ENCODE measurements at regions not wholly inside any gene's neighbourhood (a gene's known extent, or its start where the extent isn't known, plus 50 kb on each side); places are given as distances from the start of the nearest gene placed in this dataset.

DNA sequence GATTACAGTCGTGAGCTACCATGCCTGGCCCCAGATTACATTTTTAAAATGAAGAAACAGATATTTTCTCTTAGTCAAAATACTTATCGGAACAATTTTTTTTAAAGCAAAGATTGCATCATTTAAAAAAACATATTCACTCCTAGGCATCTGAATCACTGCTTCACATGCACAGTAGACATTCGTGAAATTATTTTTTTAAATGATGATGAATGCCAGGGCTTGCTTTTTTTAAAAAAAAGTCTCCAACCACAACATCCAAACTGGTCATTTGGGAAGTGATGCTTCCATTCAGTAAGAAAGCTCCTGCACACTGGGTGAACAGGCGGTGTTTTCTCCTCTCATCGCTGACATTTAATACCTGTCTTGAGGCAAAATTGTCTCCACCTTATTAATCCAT is 223.0 kb upstream of the DMRT1 start:
- TF ChIP-seq CTCF (IDR thresholded peaks at IDR 0.05) (no peak), POLR2AphosphoS5 (IDR thresholded peaks at IDR 0.05) (no peak), POLR2A (IDR thresholded peaks at IDR 0.05) (no peak), EP300 (IDR thresholded peaks at IDR 0.05) (no peak)
